ENCODE measurements at regions not wholly inside any gene's neighbourhood (a gene's known extent, or its start where the extent isn't known, plus 50 kb on each side); places are given as distances from the start of the nearest gene placed in this dataset.

GRCh38 chr15:29522373-29523276 is 253.0 kb upstream of the NSMCE3 start:
- H3K9me3 ChIP-seq (ENCODE audit: low read depth) = no peaks in the 10 kb centered on the region
- no peaks in the 10 kb centered on the region for H3K4me1 ChIP-seq (ENCODE audit: low read depth)
- no peak overlapping the region for H3K4me3 ChIP-seq
- no peaks in the 10 kb centered on the region for H3K27me3 ChIP-seq
- TF ChIP-seq CTCF (IDR thresholded peaks at IDR 0.05; ENCODE audit: low read depth, low read length) = no peak
- H3K27ac ChIP-seq = no peak overlapping the region
- H3K36me3 ChIP-seq = no peaks in the 10 kb centered on the region
- no peak for DNase-seq (ENCODE audit: low read depth in 1 of 2, low spot score in 1 of 2)

- Histone ChIP-seq H3K9me3 (ENCODE audit: low read depth) (no peaks in the 10 kb centered on the region), H3K36me3 (no peaks in the 10 kb centered on the region), H3K27me3 (no peaks in the 10 kb centered on the region), H3K4me3 (no peak overlapping the region), H3K27ac (no peak overlapping the region), H3K4me1 (ENCODE audit: low read depth) (no peaks in the 10 kb centered on the region)
- peak in 1 of 2 donors; percentile 20 for DNase-seq (ENCODE audit: low read depth in 1 of 2, low spot score in 1 of 2)
- TF ChIP-seq CTCF (IDR thresholded peaks at IDR 0.05; ENCODE audit: low read depth, low read length) = no peak
These were observed 248.8 kb upstream of the NSMCE3 start for GRCh38 chr15:29518442-29518841.

- Histone ChIP-seq H3K36me3 (no peaks in the 10 kb centered on the region), H3K27me3 (no peaks in the 10 kb centered on the region), H3K4me3 (no peak overlapping the region), H3K27ac (no peak overlapping the region), H3K4me1 (ENCODE audit: low read depth) (no peaks in the 10 kb centered on the region), H3K9me3 (ENCODE audit: low read depth) (no peaks in the 10 kb centered on the region)
- no peak for TF ChIP-seq CTCF (IDR thresholded peaks at IDR 0.05; ENCODE audit: low read depth, low read length)
- DNase-seq (ENCODE audit: low read depth in 1 of 2, low spot score in 1 of 2) = no peak
These were observed 248.2 kb upstream of the NSMCE3 start for GRCh38 chr15:29517829-29518228.

GRCh38 chr15:29516929-29517328 is 247.3 kb upstream of the NSMCE3 start:
- Histone ChIP-seq H3K9me3 (ENCODE audit: low read depth) (no peaks in the 10 kb centered on the region), H3K4me3 (no peak overlapping the region), H3K27ac (no peak overlapping the region), H3K27me3 (no peaks in the 10 kb centered on the region), H3K36me3 (no peaks in the 10 kb centered on the region), H3K4me1 (ENCODE audit: low read depth) (no peaks in the 10 kb centered on the region)
- TF ChIP-seq CTCF (IDR thresholded peaks at IDR 0.05; ENCODE audit: low read depth, low read length) = no peak
- DNase-seq (ENCODE audit: low read depth in 1 of 2, low spot score in 1 of 2) = peak in 1 of 2 donors; percentile 41

- TF ChIP-seq CTCF (IDR thresholded peaks at IDR 0.05; ENCODE audit: low read depth, low read length) = no peak
These were observed 245.3 kb upstream of the NSMCE3 start for GRCh38 chr15:29514926-29515325.

More at GRCh38 chr15:29514926-29515325, 245.3 kb upstream of the NSMCE3 start:
- no peaks in the 10 kb centered on the region for H3K27me3 ChIP-seq
- H3K9me3 ChIP-seq (ENCODE audit: low read depth) = no peaks in the 10 kb centered on the region
- H3K4me1 ChIP-seq (ENCODE audit: low read depth) = no peaks in the 10 kb centered on the region
- no peaks in the 10 kb centered on the region for H3K36me3 ChIP-seq
- no peak overlapping the region for H3K4me3 ChIP-seq
- no peak overlapping the region for H3K27ac ChIP-seq
- DNase-seq (ENCODE audit: low read depth in 1 of 2, low spot score in 1 of 2) = no peak

Data from cardiac muscle cell (in vitro differentiated cells and primary cell).